ENCODE measurements at regions not wholly inside any gene's neighbourhood (a gene's known extent, or its start where the extent isn't known, plus 50 kb on each side); places are given as distances from the start of the nearest gene placed in this dataset.

- H3K27ac ChIP-seq (ENCODE audit: low read depth, low read length): no peak overlapping the region
- no peaks in the 10 kb centered on the region for H3K27me3 ChIP-seq (ENCODE audit: control insufficient read depth, insufficient read depth, low read length)
- no peaks in the 10 kb centered on the region for H3K4me1 ChIP-seq (ENCODE audit: control insufficient read depth, insufficient read depth, low read length)
- no peaks in the 10 kb centered on the region for H3K36me3 ChIP-seq (ENCODE audit: control insufficient read depth, insufficient read depth, low read length)
- no peak overlapping the region for H3K9ac ChIP-seq (ENCODE audit: low read length)
- H3K4me3 ChIP-seq (ENCODE audit: low read length): no peak overlapping the region
These were observed 432.2 kb upstream of the ZNF507 start for GRCh38 chr19:31913103-31913661.

- no peak overlapping the region for H3K4me3 ChIP-seq (ENCODE audit: low read length)
- no peak overlapping the region for H3K27ac ChIP-seq (ENCODE audit: low read depth, low read length)
- H3K4me1 ChIP-seq (ENCODE audit: control insufficient read depth, insufficient read depth, low read length): no peaks in the 10 kb centered on the region
- H3K9ac ChIP-seq (ENCODE audit: low read length): no peak overlapping the region
- H3K27me3 ChIP-seq (ENCODE audit: control insufficient read depth, insufficient read depth, low read length): no peaks in the 10 kb centered on the region
- H3K36me3 ChIP-seq (ENCODE audit: control insufficient read depth, insufficient read depth, low read length): no peaks in the 10 kb centered on the region
These were observed 415.0 kb upstream of the ZNF507 start for GRCh38 chr19:31930401-31930800.

- Histone ChIP-seq H3K27ac (ENCODE audit: low read depth, low read length) (no peak overlapping the region), H3K27me3 (ENCODE audit: control insufficient read depth, insufficient read depth, low read length) (no peaks in the 10 kb centered on the region), H3K9ac (ENCODE audit: low read length) (no peak overlapping the region), H3K4me1 (ENCODE audit: control insufficient read depth, insufficient read depth, low read length) (no peaks in the 10 kb centered on the region), H3K4me3 (ENCODE audit: low read length) (no peak overlapping the region), H3K36me3 (ENCODE audit: control insufficient read depth, insufficient read depth, low read length) (no peaks in the 10 kb centered on the region)
These were observed 407.4 kb upstream of the ZNF507 start for GRCh38 chr19:31937983-31938382.

GRCh38 chr19:31938675-31939074, 406.7 kb upstream of the ZNF507 start:
- H3K36me3 ChIP-seq (ENCODE audit: control insufficient read depth, insufficient read depth, low read length): no peaks in the 10 kb centered on the region

GRCh38 chr19:31940396-31940795, 405.0 kb upstream of the ZNF507 start:
- Histone ChIP-seq H3K4me1 (ENCODE audit: control insufficient read depth, insufficient read depth, low read length) (no peaks in the 10 kb centered on the region), H3K4me3 (ENCODE audit: low read length) (no peak overlapping the region), H3K27me3 (ENCODE audit: control insufficient read depth, insufficient read depth, low read length) (no peaks in the 10 kb centered on the region), H3K36me3 (ENCODE audit: control insufficient read depth, insufficient read depth, low read length) (no peaks in the 10 kb centered on the region), H3K9ac (ENCODE audit: low read length) (no peak overlapping the region), H3K27ac (ENCODE audit: low read depth, low read length) (no peak overlapping the region)

More at GRCh38 chr19:31938675-31939074, 406.7 kb upstream of the ZNF507 start:
- Histone ChIP-seq H3K27ac (ENCODE audit: low read depth, low read length) (no peak overlapping the region), H3K4me1 (ENCODE audit: control insufficient read depth, insufficient read depth, low read length) (no peaks in the 10 kb centered on the region), H3K27me3 (ENCODE audit: control insufficient read depth, insufficient read depth, low read length) (no peaks in the 10 kb centered on the region), H3K4me3 (ENCODE audit: low read length) (no peak overlapping the region), H3K9ac (ENCODE audit: low read length) (no peak overlapping the region)

GRCh38 chr19:31943191-31943661, 402.2 kb upstream of the ZNF507 start:
- H3K27me3 ChIP-seq (ENCODE audit: control insufficient read depth, insufficient read depth, low read length): no peaks in the 10 kb centered on the region
- no peak overlapping the region for H3K9ac ChIP-seq (ENCODE audit: low read length)
- H3K36me3 ChIP-seq (ENCODE audit: control insufficient read depth, insufficient read depth, low read length): no peaks in the 10 kb centered on the region
- no peak overlapping the region for H3K4me3 ChIP-seq (ENCODE audit: low read length)
- no peaks in the 10 kb centered on the region for H3K4me1 ChIP-seq (ENCODE audit: control insufficient read depth, insufficient read depth, low read length)
- no peak overlapping the region for H3K27ac ChIP-seq (ENCODE audit: low read depth, low read length)

GRCh38 chr19:31943778-31944177, 401.6 kb upstream of the ZNF507 start:
- no peak overlapping the region for H3K27ac ChIP-seq (ENCODE audit: low read depth, low read length)
- no peak overlapping the region for H3K4me3 ChIP-seq (ENCODE audit: low read length)
- H3K9ac ChIP-seq (ENCODE audit: low read length): no peak overlapping the region
- no peaks in the 10 kb centered on the region for H3K36me3 ChIP-seq (ENCODE audit: control insufficient read depth, insufficient read depth, low read length)
- H3K27me3 ChIP-seq (ENCODE audit: control insufficient read depth, insufficient read depth, low read length): no peaks in the 10 kb centered on the region
- H3K4me1 ChIP-seq (ENCODE audit: control insufficient read depth, insufficient read depth, low read length): no peaks in the 10 kb centered on the region

GRCh38 chr19:31944326-31944725, 401.1 kb upstream of the ZNF507 start:
- H3K9ac ChIP-seq (ENCODE audit: low read length): no peak overlapping the region
- H3K36me3 ChIP-seq (ENCODE audit: control insufficient read depth, insufficient read depth, low read length): no peaks in the 10 kb centered on the region

GRCh38 chr19:31946491-31946890, 398.9 kb upstream of the ZNF507 start:
- Histone ChIP-seq H3K27ac (ENCODE audit: low read depth, low read length) (no peak overlapping the region), H3K4me3 (ENCODE audit: low read length) (no peak overlapping the region), H3K36me3 (ENCODE audit: control insufficient read depth, insufficient read depth, low read length) (no peaks in the 10 kb centered on the region), H3K4me1 (ENCODE audit: control insufficient read depth, insufficient read depth, low read length) (no peaks in the 10 kb centered on the region), H3K9ac (ENCODE audit: low read length) (no peak overlapping the region), H3K27me3 (ENCODE audit: control insufficient read depth, insufficient read depth, low read length) (no peaks in the 10 kb centered on the region)

More at GRCh38 chr19:31944326-31944725, 401.1 kb upstream of the ZNF507 start:
- Histone ChIP-seq H3K27ac (ENCODE audit: low read depth, low read length) (no peak overlapping the region), H3K4me1 (ENCODE audit: control insufficient read depth, insufficient read depth, low read length) (no peaks in the 10 kb centered on the region), H3K27me3 (ENCODE audit: control insufficient read depth, insufficient read depth, low read length) (no peaks in the 10 kb centered on the region), H3K4me3 (ENCODE audit: low read length) (no peak overlapping the region)

GRCh38 chr19:31947436-31948115, 397.8 kb upstream of the ZNF507 start:
- no peak overlapping the region for H3K4me3 ChIP-seq (ENCODE audit: low read length)
- H3K27me3 ChIP-seq (ENCODE audit: control insufficient read depth, insufficient read depth, low read length): no peaks in the 10 kb centered on the region
- H3K27ac ChIP-seq (ENCODE audit: low read depth, low read length): no peak overlapping the region
- no peaks in the 10 kb centered on the region for H3K4me1 ChIP-seq (ENCODE audit: control insufficient read depth, insufficient read depth, low read length)
- no peaks in the 10 kb centered on the region for H3K36me3 ChIP-seq (ENCODE audit: control insufficient read depth, insufficient read depth, low read length)
- H3K9ac ChIP-seq (ENCODE audit: low read length): no peak overlapping the region

GRCh38 chr19:31952693-31953092, 392.7 kb upstream of the ZNF507 start:
- Histone ChIP-seq H3K4me3 (ENCODE audit: low read length) (no peak overlapping the region), H3K27me3 (ENCODE audit: control insufficient read depth, insufficient read depth, low read length) (no peaks in the 10 kb centered on the region), H3K27ac (ENCODE audit: low read depth, low read length) (no peak overlapping the region), H3K4me1 (ENCODE audit: control insufficient read depth, insufficient read depth, low read length) (peaks cover 4% of the 10 kb centered on the region), H3K9ac (ENCODE audit: low read length) (no peak overlapping the region), H3K36me3 (ENCODE audit: control insufficient read depth, insufficient read depth, low read length) (no peaks in the 10 kb centered on the region)

- Histone ChIP-seq H3K27me3 (ENCODE audit: control insufficient read depth, insufficient read depth, low read length) (no peaks in the 10 kb centered on the region), H3K36me3 (ENCODE audit: control insufficient read depth, insufficient read depth, low read length) (no peaks in the 10 kb centered on the region), H3K4me1 (ENCODE audit: control insufficient read depth, insufficient read depth, low read length) (peaks cover 4% of the 10 kb centered on the region), H3K27ac (ENCODE audit: low read depth, low read length) (no peak overlapping the region), H3K9ac (ENCODE audit: low read length) (no peak overlapping the region), H3K4me3 (ENCODE audit: low read length) (no peak overlapping the region)
These were observed 390.3 kb upstream of the ZNF507 start for GRCh38 chr19:31955061-31955460.

GRCh38 chr19:31955884-31956283, 389.5 kb upstream of the ZNF507 start:
- H3K4me3 ChIP-seq (ENCODE audit: low read length): no peak overlapping the region
- no peak overlapping the region for H3K9ac ChIP-seq (ENCODE audit: low read length)
- H3K27me3 ChIP-seq (ENCODE audit: control insufficient read depth, insufficient read depth, low read length): no peaks in the 10 kb centered on the region
- H3K27ac ChIP-seq (ENCODE audit: low read depth, low read length): no peak overlapping the region
- no peaks in the 10 kb centered on the region for H3K36me3 ChIP-seq (ENCODE audit: control insufficient read depth, insufficient read depth, low read length)
- H3K4me1 ChIP-seq (ENCODE audit: control insufficient read depth, insufficient read depth, low read length): peaks cover 4% of the 10 kb centered on the region

Measured in rectal smooth muscle tissue (tissue), 1 donor.